LoVo (cell line): ENCODE measurements at regions not wholly inside any gene's neighbourhood (a gene's known extent, or its start where the extent isn't known, plus 50 kb on each side); places are given as distances from the start of the nearest gene placed in this dataset.

Source experiments
- DNase-seq: peaks from one replicate; pipeline ENCODE4 v3.0.0-alpha.2; 2016; ENCODE audit warnings: low spot score

- no peak for DNase-seq
Observed at GRCh38 chr3:124092811-124093210, 100.9 kb upstream of the ROPN1 start.

DNA sequence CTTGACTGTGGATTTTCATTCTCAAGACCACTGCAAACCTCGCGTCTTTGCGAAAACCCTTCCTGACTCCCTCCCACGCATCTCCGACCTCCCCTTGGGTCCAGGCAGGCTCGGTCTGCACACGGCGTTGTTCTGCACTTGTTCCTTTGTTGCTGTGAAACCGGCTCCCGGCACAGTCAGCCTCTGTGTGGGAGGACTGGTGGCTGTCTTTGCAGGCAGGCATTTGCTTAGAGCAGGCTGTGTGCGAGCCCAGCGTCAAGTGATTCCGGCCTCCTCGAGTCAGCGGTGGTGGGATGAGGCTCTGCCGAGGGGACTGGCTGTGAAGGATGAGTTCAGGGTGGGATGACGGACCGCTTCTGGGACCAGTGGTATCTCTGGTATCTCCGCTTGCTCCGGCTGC is 102.6 kb upstream of the ROPN1 start:
- DNase-seq: no peak

DNA sequence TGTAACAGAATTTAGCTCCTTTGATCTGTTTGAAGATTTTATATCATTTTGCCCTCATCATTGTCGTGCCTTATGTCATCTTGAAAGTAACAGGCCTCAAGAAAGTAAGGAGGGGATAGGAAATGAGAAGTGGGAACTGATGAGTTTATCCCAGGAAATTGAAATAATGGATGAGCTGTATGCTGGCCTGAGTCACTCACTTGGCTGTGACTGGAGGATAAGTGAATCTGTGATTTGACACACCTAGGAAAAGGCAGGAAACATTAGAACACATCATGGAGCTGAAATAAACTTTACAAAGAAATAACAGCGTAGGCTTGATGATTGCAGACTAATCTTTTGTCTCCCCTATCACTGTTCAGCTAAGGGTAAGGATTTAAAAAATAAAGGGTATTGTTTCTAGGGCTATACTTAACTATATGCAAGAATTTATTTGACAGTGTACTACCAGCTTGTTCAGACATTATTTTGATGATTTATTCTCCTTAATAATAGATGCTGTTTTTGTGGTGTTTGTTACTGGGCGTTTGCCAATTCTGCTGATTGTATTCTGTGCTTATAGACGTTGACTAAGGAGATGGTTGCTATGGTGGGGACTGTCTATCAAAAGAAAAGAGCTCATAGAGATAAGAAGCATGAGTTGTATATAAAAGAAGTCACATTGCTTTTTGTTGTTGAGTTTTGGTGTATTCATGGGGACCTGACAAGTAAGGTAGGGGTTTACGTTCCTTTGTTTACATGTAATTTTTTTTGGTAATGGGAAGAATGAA is 105.6 kb upstream of the ROPN1 start:
- DNase-seq: no peak

DNA sequence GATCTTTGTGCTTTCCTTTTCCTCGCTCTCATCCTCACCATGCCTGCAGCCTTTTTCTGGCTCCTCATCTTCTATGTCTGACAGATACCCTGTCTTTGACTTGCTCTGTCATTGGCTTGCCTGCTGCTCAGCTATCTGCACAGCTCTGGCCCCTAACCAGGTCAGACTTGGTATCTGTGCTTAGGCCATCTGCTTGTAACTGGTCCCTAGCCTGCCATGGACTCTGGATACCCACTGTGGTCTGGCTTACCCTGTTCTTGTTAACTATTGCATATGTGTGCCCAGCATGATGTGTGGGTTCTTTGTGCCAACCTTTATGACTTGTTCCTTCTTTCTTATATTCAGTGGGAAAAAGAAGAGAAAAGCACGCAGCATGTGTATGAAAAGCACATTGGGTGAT is 109.7 kb upstream of the ROPN1 start:
- DNase-seq: no peak

DNA sequence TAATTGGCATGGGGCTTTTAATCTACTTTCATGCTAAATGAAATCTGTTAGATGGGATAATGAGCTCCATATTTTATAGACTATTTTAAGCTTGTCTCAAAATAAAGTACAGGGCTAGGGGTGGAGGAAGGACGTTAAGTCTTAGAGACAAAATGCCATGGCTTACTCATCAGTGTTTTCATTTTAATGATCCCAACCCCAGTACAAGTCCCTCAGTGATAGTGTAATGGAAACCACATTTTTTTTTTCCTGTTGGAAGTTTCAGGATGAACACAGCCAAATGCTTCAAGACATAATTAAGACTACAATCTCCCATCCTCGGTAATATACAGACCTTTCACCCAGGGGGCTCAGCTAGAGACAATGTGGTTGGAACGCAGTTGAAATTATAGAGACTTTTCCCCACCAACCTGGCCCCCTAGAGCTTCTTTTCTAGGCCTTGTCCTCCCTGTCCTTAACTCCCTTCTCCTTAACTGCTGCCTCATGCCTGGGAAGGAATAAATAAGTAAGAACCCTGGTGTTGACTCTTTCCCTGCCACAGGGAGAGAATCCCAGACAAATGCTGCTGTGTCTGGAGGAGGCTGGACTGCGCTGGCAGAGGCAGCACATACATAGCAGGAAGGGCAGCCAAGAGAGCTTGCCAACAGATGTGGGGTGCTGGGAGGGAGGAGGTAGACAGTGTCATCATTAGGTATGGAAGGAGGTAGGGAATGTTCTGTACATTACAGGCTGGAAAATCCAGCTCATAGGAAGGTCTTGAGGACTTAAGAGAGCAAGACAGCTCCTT is 115.4 kb upstream of the ROPN1 start:
- no peak for DNase-seq

GRCh38 chr3:124108446-124108845 is 116.5 kb upstream of the ROPN1 start:
- no peak for DNase-seq

DNA sequence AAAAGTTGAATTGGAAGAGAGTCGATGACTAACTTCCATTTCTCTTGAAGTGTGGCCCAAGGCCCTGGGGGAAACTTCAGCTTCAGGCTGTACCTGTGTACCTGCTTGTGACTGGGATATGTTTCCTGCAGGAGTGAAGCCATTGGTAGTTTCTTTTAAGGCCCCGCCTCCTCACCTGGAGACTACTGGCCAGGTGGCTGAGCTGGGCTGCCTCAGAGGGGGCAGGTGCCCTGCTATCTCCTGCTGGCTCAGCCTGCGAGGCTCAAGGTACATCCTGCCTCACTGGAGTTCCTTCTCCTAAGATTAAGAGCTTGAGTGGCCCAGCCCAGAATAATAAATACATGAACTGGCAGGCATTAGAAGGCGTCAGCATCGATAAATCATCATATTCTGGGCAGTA is 121.6 kb upstream of the ROPN1 start:
- DNase-seq: no peak

GRCh38 chr3:124115279-124115678 is 123.4 kb upstream of the ROPN1 start:
- DNase-seq: no peak

DNA sequence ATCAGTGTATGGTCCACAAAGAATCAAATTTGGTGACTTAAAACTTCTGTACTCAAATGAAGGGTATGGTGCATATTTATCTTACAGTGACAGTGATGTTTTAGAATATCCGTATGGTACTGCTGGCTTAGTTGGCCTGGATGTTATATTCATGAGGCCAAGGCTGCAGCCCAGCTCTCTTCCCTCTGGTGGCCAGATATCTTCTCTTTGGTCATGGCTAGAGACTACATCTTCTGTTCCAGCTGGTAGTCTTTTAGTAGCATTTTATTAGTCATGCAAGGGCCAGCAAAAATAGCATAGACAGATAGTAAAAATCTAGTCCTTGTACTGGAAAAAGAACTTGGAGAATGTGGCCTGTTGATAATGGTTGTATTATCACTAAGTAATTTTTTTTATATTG is 124.0 kb upstream of the ROPN1 start:
- no peak for DNase-seq

- DNase-seq: no peak
Observed at GRCh38 chr3:124116906-124117305, 125.0 kb upstream of the ROPN1 start.

GRCh38 chr3:124117486-124117885 is 125.6 kb upstream of the ROPN1 start:
- no peak for DNase-seq

- DNase-seq: no peak
Observed at GRCh38 chr3:124118397-124118796, 126.5 kb upstream of the ROPN1 start.

DNA sequence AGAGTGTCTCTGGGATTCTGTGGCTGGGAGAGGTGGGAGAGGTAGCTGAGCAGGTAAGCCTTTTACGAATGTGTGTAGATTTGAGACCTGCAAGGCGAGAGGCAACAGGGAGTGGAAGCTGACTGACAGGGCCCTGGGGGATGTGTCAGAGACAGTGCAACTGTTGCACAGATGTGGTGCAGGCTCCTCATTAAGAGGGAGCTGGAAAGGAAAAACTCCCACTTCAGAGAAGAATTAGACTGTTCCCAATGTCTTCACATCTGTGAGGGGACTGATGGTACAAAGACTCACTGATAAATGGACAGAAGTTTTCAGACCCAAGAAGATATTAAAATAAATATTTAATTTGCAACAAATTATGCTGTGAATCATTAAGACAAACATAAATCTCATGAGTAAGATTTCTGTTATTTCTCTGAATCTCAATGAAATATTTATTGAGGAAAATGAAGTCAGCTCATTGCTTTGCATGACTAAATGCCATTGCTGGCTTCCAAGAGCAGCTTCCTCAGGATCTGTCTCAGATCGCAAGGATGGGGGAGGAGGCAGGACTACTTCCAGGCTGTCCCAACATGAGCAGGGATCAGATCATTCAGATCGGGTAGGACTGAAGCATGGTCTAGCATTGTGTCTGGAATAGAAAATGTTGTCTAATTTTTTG is 127.3 kb upstream of the ROPN1 start:
- DNase-seq: no peak

DNA sequence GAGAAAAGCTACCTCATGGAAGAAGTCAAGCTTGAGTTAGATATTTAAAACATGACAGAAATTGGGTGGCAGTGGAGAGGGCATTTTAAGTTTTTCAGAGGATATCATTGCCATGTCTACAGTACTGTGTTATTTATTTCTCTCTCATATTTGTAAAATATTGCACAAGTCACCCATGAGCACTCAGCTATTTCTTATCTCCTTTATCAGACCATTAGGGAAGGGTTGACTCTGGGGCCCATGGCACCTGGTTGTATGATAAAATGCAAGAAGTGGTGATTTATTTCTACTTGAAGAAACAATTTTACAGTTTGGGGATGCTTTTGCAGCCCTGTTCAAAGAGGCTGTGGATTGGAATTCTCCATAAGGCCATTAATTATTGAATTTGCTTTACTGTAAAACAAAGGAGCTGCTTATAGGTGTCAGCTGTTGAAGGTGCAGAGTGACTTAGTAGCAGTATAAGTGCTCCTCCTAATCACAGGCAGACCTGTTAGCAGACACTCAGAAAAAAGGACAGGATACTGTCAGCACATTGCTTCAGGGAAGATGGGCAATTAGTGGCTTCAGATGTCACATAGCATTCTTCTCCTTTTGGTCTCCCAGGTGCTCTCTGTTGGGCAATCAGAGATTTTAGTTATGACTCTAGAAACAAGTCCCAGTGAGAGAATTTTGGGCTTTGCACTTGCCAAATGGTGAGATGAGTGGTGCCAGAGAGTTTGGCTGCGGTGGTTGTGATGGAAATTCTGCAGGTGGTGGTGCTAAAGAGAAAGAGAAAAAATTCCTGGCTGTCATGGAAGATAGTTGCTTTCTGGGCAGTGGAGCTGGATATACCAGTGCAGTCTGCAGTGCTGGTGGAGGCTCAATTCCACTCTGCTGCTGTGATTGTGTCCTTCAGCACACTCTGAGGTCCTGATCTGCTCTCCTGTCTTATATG is 129.7 kb upstream of the ROPN1 start:
- no peak for DNase-seq

GRCh38 chr3:124125315-124125714 is 133.4 kb upstream of the ROPN1 start:
- DNase-seq: no peak

- no peak for DNase-seq
Observed at GRCh38 chr3:124126436-124127023, 134.6 kb upstream of the ROPN1 start.

DNA sequence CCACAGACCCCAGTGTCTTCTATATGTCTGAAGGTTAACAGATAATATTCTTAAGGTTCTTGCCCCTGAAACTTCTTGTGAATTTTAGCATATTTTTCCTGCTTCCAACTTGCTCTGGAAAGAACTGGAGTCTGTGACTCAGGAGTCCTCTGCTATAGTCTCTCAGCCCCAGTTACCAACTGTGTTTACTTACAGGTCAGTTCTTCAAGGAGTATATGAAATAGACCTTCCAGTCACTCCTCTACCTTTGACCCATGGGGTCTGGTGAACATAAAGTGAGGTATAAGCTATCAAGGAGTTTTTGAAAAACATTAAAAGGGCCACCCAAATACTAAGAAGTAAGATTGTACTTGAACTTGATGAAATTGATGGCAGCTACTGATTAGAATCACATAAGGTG is 139.2 kb upstream of the ROPN1 start:
- DNase-seq: no peak

DNA sequence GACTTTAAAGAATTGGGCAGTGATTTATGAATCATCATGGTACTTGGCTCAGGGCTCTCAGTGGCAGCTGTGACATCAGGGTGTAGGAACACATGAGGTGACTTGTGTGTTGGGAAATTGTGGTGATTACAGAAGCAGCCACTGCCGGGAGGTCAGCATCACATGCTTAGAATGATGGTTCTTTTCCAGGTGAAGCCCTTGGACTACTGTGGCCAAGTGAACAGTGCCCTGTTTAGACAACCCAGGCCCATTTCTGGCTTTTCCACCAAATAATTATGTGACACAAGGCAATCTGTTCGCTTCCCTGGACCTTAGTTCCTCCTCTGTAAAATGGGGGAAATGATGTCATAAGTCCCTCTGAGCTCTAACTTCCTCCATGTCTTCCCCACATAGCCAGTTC is 139.7 kb upstream of the ROPN1 start:
- no peak for DNase-seq

DNA sequence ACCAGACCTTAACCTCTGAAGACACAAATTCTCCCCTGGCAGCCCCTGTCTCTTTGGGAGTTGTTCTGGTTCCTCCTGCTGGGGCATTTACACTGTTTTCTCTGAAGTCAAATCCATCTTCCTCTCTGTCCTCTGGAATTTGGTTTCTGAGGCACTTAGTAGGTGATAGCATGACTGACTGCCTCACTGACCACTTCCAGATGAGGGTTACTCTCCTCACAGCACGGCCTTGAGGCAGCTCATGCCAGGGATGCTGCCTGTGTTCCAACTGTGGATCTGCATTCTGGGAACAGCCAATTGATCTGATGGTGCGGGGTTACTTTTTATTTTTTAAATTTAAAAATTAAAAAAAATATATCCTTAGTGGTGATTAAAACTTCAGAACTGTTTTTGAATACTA is 140.9 kb upstream of the ROPN1 start:
- no peak for DNase-seq

- DNase-seq: no peak
Observed at GRCh38 chr3:124133366-124133940, 141.5 kb upstream of the ROPN1 start.

GRCh38 chr3:124137216-124137615 is 145.3 kb upstream of the ROPN1 start:
- no peak for DNase-seq
